Vagina (tissue), 2 donors: ENCODE measurements at regions not wholly inside any gene's neighbourhood (a gene's known extent, or its start where the extent isn't known, plus 50 kb on each side); places are given as distances from the start of the nearest gene placed in this dataset.

Experiments
- DNase-seq, 2 donors: peaks; one replicate each; pipeline ENCODE4 v3.0.0-alpha.2; 2017; ENCODE audit errors: extremely low spot score in 2 of 2
- H3K27ac ChIP-seq: fragments of 200-600 bp; sonication (generic); one replicate; pipeline ENCODE4 v1.5.1; 2019
- H3K27me3 ChIP-seq: fragments of 200-600 bp; sonication (generic); one replicate; pipeline ENCODE4 v1.5.1; 2019
- H3K36me3 ChIP-seq, 2 donors: fragments of 200-600 bp; sonication (generic); one replicate each; pipeline ENCODE4 v1.5.1; 2017 to 2019
- H3K4me1 ChIP-seq: fragments of 200-600 bp; sonication (generic); one replicate; pipeline ENCODE4 v1.5.1; 2019
- H3K4me3 ChIP-seq, 2 donors: fragments of 200-600 bp; sonication (generic); 1 replicate in 1 of 2; 2 replicates in 1 of 2; pipeline ENCODE4 v1.5.1; 2016 to 2019
- H3K9me3 ChIP-seq: fragments of 200-600 bp; sonication (generic); one replicate; pipeline ENCODE4 v1.5.1; 2019
- POLR2A ChIP-seq, 2 donors: fragments of 450-650 bp; IDR thresholded peaks; one replicate each; pipeline ENCODE4 v1.6.1; 2017; ENCODE audit warnings: antibody characterized with exemption in 2 of 2, mild to moderate bottlenecking in 2 of 2, moderate library complexity in 2 of 2
- POLR2AphosphoS5 ChIP-seq, 2 donors: sonication (generic); formaldehyde crosslinking; IDR thresholded peaks; one replicate each; pipeline ENCODE4 v1.9.0; 2017; ENCODE audit warnings: antibody characterized with exemption in 2 of 2, mild to moderate bottlenecking in 2 of 2, low read depth in 1 of 2; ENCODE audit not compliant: insufficient read depth in 1 of 2
- intact Hi-C: fragments of 100-400 bp; cut with DNase I; formaldehyde crosslinking; loops from one replicate; pipeline ENCODE4 v1.15.1; 2023
- TF ChIP-seq, protein P1 (sequence below), 3 experiments: fragments of 450-650 bp in 2 of 3; fragments of 200-600 bp in 1 of 3; sonication (generic) in 1 of 3; IDR thresholded peaks; one replicate each; pipeline ENCODE4 v1.5.1; 2017 to 2019; ENCODE audit warnings: antibody characterized with exemption in 3 of 3, mild to moderate bottlenecking in 2 of 3, moderate library complexity in 2 of 3

DNA sequence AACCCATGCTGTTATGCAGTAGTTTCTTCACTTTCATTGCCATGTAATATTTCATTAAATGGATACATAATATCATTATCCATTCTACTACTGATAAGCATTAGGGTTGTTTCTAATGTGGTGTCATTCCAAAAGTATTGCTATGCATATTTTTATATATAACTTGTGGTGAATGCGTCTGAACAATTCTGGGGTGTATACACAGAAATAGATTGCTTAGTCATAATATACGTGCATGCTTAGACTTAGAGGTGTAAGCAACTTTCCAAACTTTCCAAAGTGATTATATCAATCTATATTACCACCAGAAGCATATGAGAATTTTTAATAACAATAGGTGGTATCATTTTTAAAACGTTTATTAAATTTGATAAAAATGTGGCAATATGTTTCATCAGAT is 540.9 kb downstream of the DSC3 start:
- intact Hi-C loops, result no loop called here
- no peak for TF ChIP-seq POLR2AphosphoS5 (IDR thresholded peaks at IDR 0.05; ENCODE audit: insufficient read depth in 1 of 2, low read depth in 1 of 2)
- TF ChIP-seq, protein P1, sequence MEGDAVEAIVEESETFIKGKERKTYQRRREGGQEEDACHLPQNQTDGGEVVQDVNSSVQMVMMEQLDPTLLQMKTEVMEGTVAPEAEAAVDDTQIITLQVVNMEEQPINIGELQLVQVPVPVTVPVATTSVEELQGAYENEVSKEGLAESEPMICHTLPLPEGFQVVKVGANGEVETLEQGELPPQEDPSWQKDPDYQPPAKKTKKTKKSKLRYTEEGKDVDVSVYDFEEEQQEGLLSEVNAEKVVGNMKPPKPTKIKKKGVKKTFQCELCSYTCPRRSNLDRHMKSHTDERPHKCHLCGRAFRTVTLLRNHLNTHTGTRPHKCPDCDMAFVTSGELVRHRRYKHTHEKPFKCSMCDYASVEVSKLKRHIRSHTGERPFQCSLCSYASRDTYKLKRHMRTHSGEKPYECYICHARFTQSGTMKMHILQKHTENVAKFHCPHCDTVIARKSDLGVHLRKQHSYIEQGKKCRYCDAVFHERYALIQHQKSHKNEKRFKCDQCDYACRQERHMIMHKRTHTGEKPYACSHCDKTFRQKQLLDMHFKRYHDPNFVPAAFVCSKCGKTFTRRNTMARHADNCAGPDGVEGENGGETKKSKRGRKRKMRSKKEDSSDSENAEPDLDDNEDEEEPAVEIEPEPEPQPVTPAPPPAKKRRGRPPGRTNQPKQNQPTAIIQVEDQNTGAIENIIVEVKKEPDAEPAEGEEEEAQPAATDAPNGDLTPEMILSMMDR (IDR thresholded peaks at IDR 0.05), result no peak
- no peak for TF ChIP-seq POLR2A (IDR thresholded peaks at IDR 0.05)
- DNase-seq, result no peak
- Histone ChIP-seq H3K4me3 (no peak overlapping the region), H3K36me3 (no peaks in the 10 kb centered on the region), H3K9me3 (no peaks in the 10 kb centered on the region), H3K27me3 (no peaks in the 10 kb centered on the region), H3K27ac (no peak overlapping the region), H3K4me1 (no peaks in the 10 kb centered on the region)

DNA sequence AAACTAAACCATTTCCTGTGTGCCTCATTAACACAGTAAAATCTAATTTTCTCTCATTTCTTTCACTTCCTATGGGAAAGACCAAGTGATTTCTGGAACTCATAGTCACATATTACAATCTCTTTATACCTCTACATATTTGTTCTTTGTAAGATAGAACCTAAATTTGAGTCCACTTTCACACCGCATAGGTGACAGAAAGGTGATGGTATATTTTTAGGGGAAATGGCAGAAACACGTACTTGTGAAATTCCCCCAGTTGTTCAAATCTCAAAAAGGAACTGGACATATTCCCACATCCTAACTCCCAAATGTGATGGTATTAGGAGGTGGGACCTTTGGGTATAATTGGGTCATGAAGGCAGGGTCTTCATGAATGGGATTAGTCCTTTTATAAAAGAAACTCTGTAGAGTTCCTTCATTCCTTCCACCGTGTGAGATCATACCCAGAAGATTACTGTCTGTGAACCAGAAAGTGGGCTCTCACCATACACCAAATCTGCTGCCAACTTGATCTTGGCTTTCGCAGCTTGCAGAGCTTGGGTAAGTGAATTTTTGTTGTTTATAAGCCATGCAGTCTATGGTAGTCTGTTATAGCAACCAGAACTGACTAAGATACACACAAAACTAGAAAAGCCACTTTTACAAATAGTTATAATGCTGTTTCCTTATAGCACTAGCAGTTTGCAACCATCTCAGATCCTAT is 542.1 kb downstream of the DSC3 start:
- Histone ChIP-seq H3K4me3 (no peak overlapping the region), H3K36me3 (no peaks in the 10 kb centered on the region), H3K9me3 (no peaks in the 10 kb centered on the region), H3K27me3 (no peaks in the 10 kb centered on the region), H3K4me1 (no peaks in the 10 kb centered on the region), H3K27ac (no peak overlapping the region)
- DNase-seq, result no peak
- intact Hi-C loops, result no loop called here
- no peak for TF ChIP-seq POLR2A (IDR thresholded peaks at IDR 0.05)
- TF ChIP-seq, protein P1 (IDR thresholded peaks at IDR 0.05), result no peak
- TF ChIP-seq POLR2AphosphoS5 (IDR thresholded peaks at IDR 0.05; ENCODE audit: insufficient read depth in 1 of 2, low read depth in 1 of 2), result no peak

- intact Hi-C loops, result no loop called here
- TF ChIP-seq POLR2A (IDR thresholded peaks at IDR 0.05) (no peak), POLR2AphosphoS5 (IDR thresholded peaks at IDR 0.05; ENCODE audit: insufficient read depth in 1 of 2, low read depth in 1 of 2) (no peak)
- TF ChIP-seq, protein P1 (IDR thresholded peaks at IDR 0.05), result no peak
These were observed 542.8 kb downstream of the DSC3 start for GRCh38 chr18:30499721-30500120.

DNA sequence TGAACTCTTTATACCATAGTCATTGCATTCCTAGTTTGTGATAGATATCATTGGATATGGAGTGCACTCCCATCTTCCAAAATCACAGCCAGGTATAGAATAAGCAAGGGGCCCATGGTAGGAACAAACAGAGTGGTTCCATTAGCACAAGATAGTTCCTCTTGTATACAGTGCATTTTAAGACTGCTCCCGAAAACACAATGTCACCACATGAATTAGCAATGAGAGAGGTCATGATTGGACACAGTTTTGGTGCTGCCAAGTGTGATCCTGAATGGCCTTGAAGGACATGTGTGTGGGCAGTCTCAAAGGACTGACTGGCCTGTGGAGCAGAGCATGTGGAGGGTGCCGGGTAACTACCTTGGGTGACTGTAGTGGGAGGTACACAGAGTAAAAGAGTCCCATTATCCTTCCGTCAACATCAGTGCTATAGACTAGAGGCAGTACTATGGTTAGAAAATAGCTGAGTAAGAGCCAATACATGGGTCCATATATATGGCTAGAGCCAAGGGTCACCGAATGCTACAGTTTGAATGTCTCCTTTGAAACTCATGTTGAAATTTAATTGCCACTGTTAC is 549.9 kb downstream of the DSC3 start:
- H3K4me1 ChIP-seq, result no peaks in the 10 kb centered on the region
- intact Hi-C loops, result no loop called here
- H3K4me3 ChIP-seq, result no peak overlapping the region
- TF ChIP-seq POLR2A (IDR thresholded peaks at IDR 0.05) (no peak), POLR2AphosphoS5 (IDR thresholded peaks at IDR 0.05; ENCODE audit: insufficient read depth in 1 of 2, low read depth in 1 of 2) (no peak)
- TF ChIP-seq, protein P1 (IDR thresholded peaks at IDR 0.05), result no peak
- H3K9me3 ChIP-seq, result no peaks in the 10 kb centered on the region
- no peak overlapping the region for H3K27ac ChIP-seq
- no peak for DNase-seq
- no peaks in the 10 kb centered on the region for H3K27me3 ChIP-seq
- no peaks in the 10 kb centered on the region for H3K36me3 ChIP-seq

More at GRCh38 chr18:30499721-30500120, 542.8 kb downstream of the DSC3 start:
- Histone ChIP-seq H3K4me1 (no peaks in the 10 kb centered on the region), H3K9me3 (no peaks in the 10 kb centered on the region), H3K27me3 (no peaks in the 10 kb centered on the region), H3K4me3 (no peak overlapping the region), H3K27ac (no peak overlapping the region), H3K36me3 (no peaks in the 10 kb centered on the region)
- DNase-seq, result no peak
